B cell (primary cell): ENCODE measurements at regions not wholly inside any gene's neighbourhood (a gene's known extent, or its start where the extent isn't known, plus 50 kb on each side); places are given as distances from the start of the nearest gene placed in this dataset.

Source experiments
- ATAC-seq: fragments of 200-7000 bp; cut with Tn5 transposase; one replicate; pipeline ENCODE4 v1.10.0; 2021; ENCODE audit warnings: low read depth, mild to moderate bottlenecking, moderate number of reproducible peaks, moderate library complexity
- CTCF ChIA-PET: fragments of 350-600 bp; sonication (Branson Sonifier 250); formaldehyde crosslinking; loops from one replicate; lab custom pipeline; 2021; ENCODE audit warnings: antibody characterized with exemption, inconsistent platforms; lab: Charles Lee
- POLR2A ChIA-PET: fragments of 350-600 bp; sonication (Branson Sonifier 250); formaldehyde crosslinking; loops from one replicate; lab custom pipeline; 2021; ENCODE audit warnings: antibody characterized with exemption; lab: Charles Lee
- DNase-seq: peaks from one replicate; pipeline ENCODE4 v3.0.0; 2013
- H2AFZ ChIP-seq: 2 replicates; pipeline ENCODE4 v1.6.1; 2012; ENCODE audit warnings: mild to moderate bottlenecking, low read depth, low read length; ENCODE audit not compliant: insufficient read depth, poor library complexity, severe bottlenecking
- H3K27ac ChIP-seq, 2 donors: 1 replicate in 1 of 2; 2 replicates in 1 of 2; pipeline ENCODE4 v1.5.1; 2012 to 2013; ENCODE audit warnings: low read length in 2 of 2, mild to moderate bottlenecking in 2 of 2, moderate library complexity in 1 of 2
- H3K27me3 ChIP-seq, 4 experiments: fragments of 200-600 bp in 1 of 4; sonication (generic) in 1 of 4; replicated peaks in 1 of 4; 1 replicate in 2 of 4; 2 replicates in 2 of 4; pipeline versions ENCODE4 v1.6.1 to v1.7.0; 2013 to 2016; ENCODE audit warnings: low read length in 3 of 4, mild to moderate bottlenecking in 2 of 4, mixed read lengths in 1 of 4, moderate library complexity in 1 of 4; ENCODE audit not compliant: insufficient read depth in 4 of 4, control insufficient read depth in 3 of 4; ENCODE audit errors: control extremely low read depth in 1 of 4
- H3K36me3 ChIP-seq, 2 experiments: replicated peaks in 1 of 2; 1 replicate in 1 of 2; 2 replicates in 1 of 2; pipeline versions ENCODE4 v1.6.1 to v1.7.1; 2013; ENCODE audit warnings: low read length in 1 of 2; ENCODE audit not compliant: insufficient read depth in 2 of 2, control insufficient read depth in 1 of 2; ENCODE audit errors: control extremely low read depth in 1 of 2, extremely low read depth in 1 of 2
- H3K4me1 ChIP-seq, 2 donors: fragments of 200-600 bp in 1 of 2; sonication (generic) in 1 of 2; 1 replicate in 1 of 2; 2 replicates in 1 of 2; pipeline versions ENCODE4 v1.5.1 to v1.6.1; 2013 to 2017; ENCODE audit warnings: low read length in 2 of 2; ENCODE audit not compliant: control insufficient read depth in 2 of 2, insufficient read depth in 2 of 2
- H3K4me2 ChIP-seq: replicated peaks from 2 replicates; pipeline ENCODE3; 2012; ENCODE audit warnings: mild to moderate bottlenecking, low read depth, low read length; ENCODE audit not compliant: poor library complexity, severe bottlenecking
- H3K4me3 ChIP-seq, 5 experiments: fragments of 200-600 bp in 1 of 5; sonication (generic) in 1 of 5; 1 replicate in 3 of 5; 2 replicates in 2 of 5; pipeline versions ENCODE4 v1.5.1 to v1.7.0; 2011 to 2016; ENCODE audit warnings: low read length in 4 of 5, mild to moderate bottlenecking in 4 of 5, low read depth in 2 of 5, control low read depth in 1 of 5, moderate library complexity in 1 of 5; ENCODE audit not compliant: insufficient read depth in 1 of 5; ENCODE audit errors: control extremely low read depth in 1 of 5, extremely low read depth in 1 of 5
- H3K79me2 ChIP-seq: fragments of 200-600 bp; sonication (generic); one replicate; pipeline ENCODE4 v1.6.0; 2016; ENCODE audit warnings: low read length; ENCODE audit not compliant: control insufficient read depth, insufficient read depth
- H3K9ac ChIP-seq: fragments of 200-600 bp; sonication (generic); 2 replicates; pipeline ENCODE4 v1.6.1; 2017; ENCODE audit warnings: mild to moderate bottlenecking, low read length, moderate library complexity
- H3K9me3 ChIP-seq, 3 donors: one replicate each; pipeline versions ENCODE4 v1.6.1 to v1.7.1; 2013; ENCODE audit warnings: low read length in 2 of 3; ENCODE audit not compliant: control insufficient read depth in 2 of 3, insufficient read depth in 1 of 3; ENCODE audit errors: control extremely low read depth in 1 of 3
- H4K20me1 ChIP-seq: 2 replicates; pipeline ENCODE4 v1.6.0; 2012; ENCODE audit warnings: mild to moderate bottlenecking, low read length; ENCODE audit not compliant: insufficient read depth, control insufficient read depth, poor library complexity, severe bottlenecking
- H3K27ac Mint-ChIP-seq: one replicate; pipeline ENCODE4 v1.8.0; 2021; ENCODE audit warnings: mixed read lengths
- H3K27me3 Mint-ChIP-seq: one replicate; pipeline ENCODE4 v1.8.0; 2021; ENCODE audit warnings: mixed read lengths
- H3K4me1 Mint-ChIP-seq: one replicate; pipeline ENCODE4 v1.8.0; 2021; ENCODE audit warnings: mixed read lengths
- H3K4me3 Mint-ChIP-seq: one replicate; pipeline ENCODE4 v1.8.0; 2021; ENCODE audit warnings: mixed read lengths
- H3K9me3 Mint-ChIP-seq: one replicate; pipeline ENCODE4 v1.8.0; 2022; ENCODE audit warnings: mixed read lengths; ENCODE audit not compliant: insufficient read depth
- EZH2 ChIP-seq: IDR thresholded peaks from 2 replicates; pipeline ENCODE4 v1.6.1; 2012; ENCODE audit warnings: borderline replicate concordance, low read depth, mild to moderate bottlenecking, moderate library complexity, low read length; ENCODE audit not compliant: insufficient read depth, poor library complexity, severe bottlenecking
- WGBS: methylation state at CpG from one replicate; pipeline ENCODE4 v1.1.5; 2013; ENCODE audit warnings: missing lambda C conversion rate; ENCODE audit not compliant: insufficient coverage; 5-methylcytosine and 5-hydroxymethylcytosine counted together
- intact Hi-C: fragments of 100-400 bp; cut with micrococcal nuclease; formaldehyde crosslinking; loops from one replicate; pipeline ENCODE4 v1.10.0; 2022
- TF ChIP-seq, protein P1 (sequence below): fragments of 200-600 bp; IDR thresholded peaks from one replicate; pipeline ENCODE4 v1.8.0; 2022; ENCODE audit warnings: antibody characterized with exemption, mild to moderate bottlenecking

DNA sequence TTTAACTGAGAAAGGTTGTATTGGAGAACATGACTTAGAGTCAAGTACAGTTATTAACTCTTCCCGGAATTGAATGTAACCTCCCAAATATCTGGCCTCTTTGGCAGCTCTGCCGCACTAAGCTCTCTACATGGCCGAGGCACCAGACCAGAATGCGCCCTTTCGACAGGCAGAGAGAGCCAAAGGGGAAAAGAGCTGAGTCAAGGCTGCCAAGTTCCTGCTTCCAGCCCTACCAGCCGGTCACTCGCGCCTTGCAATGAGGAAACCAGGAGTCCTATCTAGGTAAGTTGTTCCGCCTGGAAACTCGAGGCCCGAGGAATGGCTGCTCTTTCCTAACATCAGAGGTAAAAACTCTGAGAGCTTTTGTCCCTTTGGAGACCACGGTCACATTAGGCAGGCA, 172.2 kb downstream of the BRMS1L start:
- no peaks in the 10 kb centered on the region for H3K9me3 Mint-ChIP-seq
- 84% methylated on average over 12 of the region's 12 CpGs for WGBS

DNA sequence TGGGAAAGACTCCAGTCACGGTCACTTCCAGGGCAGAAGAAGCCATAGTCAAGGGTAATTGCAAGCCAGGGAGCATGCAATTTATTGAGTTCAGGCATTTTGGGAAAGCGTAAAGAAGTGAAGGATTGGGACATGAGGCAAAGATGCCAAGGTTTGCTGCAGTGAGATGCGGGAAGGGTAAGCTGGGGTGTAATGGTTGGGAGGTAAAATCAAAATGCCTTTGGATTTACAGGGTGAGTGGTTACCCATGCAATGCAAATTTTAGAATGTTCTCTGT, 167.5 kb downstream of the BRMS1L start:
- intact Hi-C loops = no loop called here
- Mint-ChIP-seq H3K4me1 (no peaks in the 10 kb centered on the region), H3K9me3 (no peaks in the 10 kb centered on the region), H3K27ac (no peak overlapping the region), H3K4me3 (no peak overlapping the region), H3K27me3 (peaks cover 18% of the 10 kb centered on the region)
- H2AFZ ChIP-seq = no peak overlapping the region
- H3K79me2 ChIP-seq = no peaks in the 10 kb centered on the region
- no peak overlapping the region for H3K4me3 ChIP-seq
- 97% methylated on average over 2 of the region's 3 CpGs for WGBS
- no peaks in the 10 kb centered on the region for H3K4me1 ChIP-seq
- ATAC-seq (no peak), DNase-seq (no peak)
- no peaks in the 10 kb centered on the region for H3K9me3 ChIP-seq
- H3K27ac ChIP-seq = no peak overlapping the region
- POLR2A ChIA-PET = no interaction called here
- TF ChIP-seq, protein P1, sequence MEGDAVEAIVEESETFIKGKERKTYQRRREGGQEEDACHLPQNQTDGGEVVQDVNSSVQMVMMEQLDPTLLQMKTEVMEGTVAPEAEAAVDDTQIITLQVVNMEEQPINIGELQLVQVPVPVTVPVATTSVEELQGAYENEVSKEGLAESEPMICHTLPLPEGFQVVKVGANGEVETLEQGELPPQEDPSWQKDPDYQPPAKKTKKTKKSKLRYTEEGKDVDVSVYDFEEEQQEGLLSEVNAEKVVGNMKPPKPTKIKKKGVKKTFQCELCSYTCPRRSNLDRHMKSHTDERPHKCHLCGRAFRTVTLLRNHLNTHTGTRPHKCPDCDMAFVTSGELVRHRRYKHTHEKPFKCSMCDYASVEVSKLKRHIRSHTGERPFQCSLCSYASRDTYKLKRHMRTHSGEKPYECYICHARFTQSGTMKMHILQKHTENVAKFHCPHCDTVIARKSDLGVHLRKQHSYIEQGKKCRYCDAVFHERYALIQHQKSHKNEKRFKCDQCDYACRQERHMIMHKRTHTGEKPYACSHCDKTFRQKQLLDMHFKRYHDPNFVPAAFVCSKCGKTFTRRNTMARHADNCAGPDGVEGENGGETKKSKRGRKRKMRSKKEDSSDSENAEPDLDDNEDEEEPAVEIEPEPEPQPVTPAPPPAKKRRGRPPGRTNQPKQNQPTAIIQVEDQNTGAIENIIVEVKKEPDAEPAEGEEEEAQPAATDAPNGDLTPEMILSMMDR = no peak
- TF ChIP-seq EZH2 = no peak
- CTCF ChIA-PET = no interaction called here
- H3K9ac ChIP-seq = no peak overlapping the region
- no peaks in the 10 kb centered on the region for H4K20me1 ChIP-seq
- peaks cover 0 to 3% (median under 1%) of the 10 kb centered on the region in 4 experiments for H3K27me3 ChIP-seq
- H3K4me2 ChIP-seq = no peak overlapping the region
- H3K36me3 ChIP-seq = no peaks in the 10 kb centered on the region

More for the DNA sequence above, 172.2 kb downstream of the BRMS1L start:
- Mint-ChIP-seq H3K4me1 (no peaks in the 10 kb centered on the region), H3K27ac (no peak overlapping the region), H3K4me3 (no peak overlapping the region), H3K27me3 (peaks cover 13% of the 10 kb centered on the region)
- H2AFZ ChIP-seq = no peak overlapping the region
- H3K4me2 ChIP-seq = no peak overlapping the region
- H3K9ac ChIP-seq = no peak overlapping the region
- no peaks in the 10 kb centered on the region for H3K9me3 ChIP-seq
- H3K4me1 ChIP-seq = no peaks in the 10 kb centered on the region
- no peaks in the 10 kb centered on the region for H4K20me1 ChIP-seq
- peaks cover 0 to 3% (median under 1%) of the 10 kb centered on the region in 4 experiments for H3K27me3 ChIP-seq
- intact Hi-C loops = no loop called here
- POLR2A ChIA-PET = no interaction called here
- no peak overlapping the region for H3K27ac ChIP-seq
- no peak overlapping the region for H3K4me3 ChIP-seq
- ATAC-seq (no peak), DNase-seq (no peak)
- no peaks in the 10 kb centered on the region for H3K79me2 ChIP-seq
- TF ChIP-seq, protein P1 = no peak
- no peak for TF ChIP-seq EZH2
- CTCF ChIA-PET = no interaction called here
- H3K36me3 ChIP-seq = no peaks in the 10 kb centered on the region
